DND-41 (cell line): ENCODE measurements at regions not wholly inside any gene's neighbourhood (a gene's known extent, or its start where the extent isn't known, plus 50 kb on each side); places are given as distances from the start of the nearest gene placed in this dataset.

Experiments used
- ATAC-seq: fragments of 200-7000 bp; cut with Tn5 transposase; 3 replicates; pipeline ENCODE4 v1.9.1; 2021; ENCODE audit warnings: low read depth; ENCODE audit not compliant: insufficient read depth
- DNase-seq: peaks from one replicate; pipeline ENCODE4 v3.0.0-alpha.2; 2020
- H2AFZ ChIP-seq: 2 replicates; pipeline ENCODE4 v1.6.0; 2012; ENCODE audit warnings: low read depth, low read length
- H3K27ac ChIP-seq: 2 replicates; pipeline ENCODE4 v1.5.1; 2012; ENCODE audit warnings: low read length, inconsistent platforms
- H3K27me3 ChIP-seq: fragments of 200-600 bp; sonication (generic); 2 replicates; pipeline ENCODE4 v1.6.0; 2012; ENCODE audit warnings: low read length, mild to moderate bottlenecking, inconsistent platforms; ENCODE audit not compliant: insufficient read depth, poor library complexity
- H3K36me3 ChIP-seq: 2 replicates; pipeline ENCODE4 v1.5.1; 2012; ENCODE audit warnings: low read length, inconsistent platforms; ENCODE audit not compliant: insufficient read depth
- H3K4me1 ChIP-seq: 2 replicates; pipeline ENCODE4 v1.5.1; 2012; ENCODE audit warnings: mild to moderate bottlenecking, low read length; ENCODE audit not compliant: insufficient read depth
- H3K4me2 ChIP-seq: 2 replicates; pipeline ENCODE4 v1.6.0; 2012; ENCODE audit warnings: mild to moderate bottlenecking, moderate library complexity, low read length, inconsistent platforms; ENCODE audit not compliant: insufficient read depth
- H3K4me3 ChIP-seq, 2 experiments: fragments of 200-600 bp in 1 of 2; shearing (Covaris generic) in 1 of 2; 2 replicates each; pipeline ENCODE4 v1.5.1; 2012 to 2016; ENCODE audit warnings: inconsistent platforms in 2 of 2, low read length in 2 of 2, mild to moderate bottlenecking in 2 of 2, low read depth in 1 of 2, moderate library complexity in 1 of 2
- H3K79me2 ChIP-seq: 2 replicates; pipeline ENCODE4 v1.6.0; 2012; ENCODE audit warnings: low read length, inconsistent platforms; ENCODE audit not compliant: insufficient read depth
- H3K9ac ChIP-seq: 2 replicates; pipeline ENCODE4 v1.6.0; 2012; ENCODE audit warnings: low read depth, mild to moderate bottlenecking, inconsistent platforms, low read length, moderate library complexity
- H3K9me3 ChIP-seq: 2 replicates; pipeline ENCODE4 v1.5.1; 2012; ENCODE audit warnings: low read length, moderate library complexity, mild to moderate bottlenecking, inconsistent platforms; ENCODE audit not compliant: insufficient read depth, severe bottlenecking
- H4K20me1 ChIP-seq: 2 replicates; pipeline ENCODE4 v1.6.0; 2012; ENCODE audit warnings: low read length; ENCODE audit not compliant: insufficient read depth
- EZH2 ChIP-seq: IDR thresholded peaks from 3 replicates; pipeline ENCODE4 v1.6.1; 2012; ENCODE audit warnings: borderline replicate concordance, low read depth, mild to moderate bottlenecking, moderate library complexity, low read length, inconsistent platforms; ENCODE audit not compliant: severe bottlenecking
- TF ChIP-seq, protein P1 (sequence below): IDR thresholded peaks from 2 replicates; pipeline ENCODE4 v1.5.1; 2012; ENCODE audit warnings: borderline replicate concordance, low read length, moderate library complexity, mild to moderate bottlenecking; ENCODE audit not compliant: poor library complexity, severe bottlenecking; ENCODE audit errors: extremely low read depth

- Histone ChIP-seq H3K9me3 (no peaks in the 10 kb centered on the region), H3K4me3 (no peak overlapping the region), H2AFZ (no peak overlapping the region), H3K4me2 (no peak overlapping the region), H3K9ac (no peak overlapping the region), H3K4me1 (no peaks in the 10 kb centered on the region), H3K27ac (no peak overlapping the region), H3K79me2 (no peaks in the 10 kb centered on the region), H3K27me3 (no peaks in the 10 kb centered on the region), H3K36me3 (no peaks in the 10 kb centered on the region), H4K20me1 (no peaks in the 10 kb centered on the region)
- TF ChIP-seq, protein P1, sequence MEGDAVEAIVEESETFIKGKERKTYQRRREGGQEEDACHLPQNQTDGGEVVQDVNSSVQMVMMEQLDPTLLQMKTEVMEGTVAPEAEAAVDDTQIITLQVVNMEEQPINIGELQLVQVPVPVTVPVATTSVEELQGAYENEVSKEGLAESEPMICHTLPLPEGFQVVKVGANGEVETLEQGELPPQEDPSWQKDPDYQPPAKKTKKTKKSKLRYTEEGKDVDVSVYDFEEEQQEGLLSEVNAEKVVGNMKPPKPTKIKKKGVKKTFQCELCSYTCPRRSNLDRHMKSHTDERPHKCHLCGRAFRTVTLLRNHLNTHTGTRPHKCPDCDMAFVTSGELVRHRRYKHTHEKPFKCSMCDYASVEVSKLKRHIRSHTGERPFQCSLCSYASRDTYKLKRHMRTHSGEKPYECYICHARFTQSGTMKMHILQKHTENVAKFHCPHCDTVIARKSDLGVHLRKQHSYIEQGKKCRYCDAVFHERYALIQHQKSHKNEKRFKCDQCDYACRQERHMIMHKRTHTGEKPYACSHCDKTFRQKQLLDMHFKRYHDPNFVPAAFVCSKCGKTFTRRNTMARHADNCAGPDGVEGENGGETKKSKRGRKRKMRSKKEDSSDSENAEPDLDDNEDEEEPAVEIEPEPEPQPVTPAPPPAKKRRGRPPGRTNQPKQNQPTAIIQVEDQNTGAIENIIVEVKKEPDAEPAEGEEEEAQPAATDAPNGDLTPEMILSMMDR: no peak
- no peak for TF ChIP-seq EZH2
- no peak for DNase-seq
- no peak for ATAC-seq
These were observed 248.0 kb downstream of the MYCN start for GRCh38 chr2:16188261-16188890.

DNA sequence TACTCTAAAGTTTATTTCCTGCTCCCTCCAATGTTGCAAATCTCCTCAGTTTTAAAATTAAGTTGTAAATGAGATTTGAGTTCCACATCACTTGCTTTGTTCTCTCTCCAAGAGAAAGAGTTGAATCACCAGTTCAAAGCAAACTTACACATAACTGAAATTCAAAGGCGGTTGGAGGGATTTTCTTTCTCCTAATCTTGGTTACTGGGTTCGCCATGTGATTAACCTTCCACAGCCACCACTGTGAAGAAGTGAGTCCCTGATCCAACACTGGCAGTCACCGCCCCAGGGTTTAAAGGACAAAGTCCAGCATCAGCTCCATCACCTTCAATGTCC is 247.1 kb downstream of the MYCN start:
- no peak overlapping the region for H3K9ac ChIP-seq
- H3K27ac ChIP-seq: no peak overlapping the region
- no peak overlapping the region for H3K4me3 ChIP-seq
- no peaks in the 10 kb centered on the region for H4K20me1 ChIP-seq
- DNase-seq (no peak), ATAC-seq (no peak)
- no peak overlapping the region for H2AFZ ChIP-seq
- no peaks in the 10 kb centered on the region for H3K79me2 ChIP-seq
- H3K9me3 ChIP-seq: no peaks in the 10 kb centered on the region
- H3K27me3 ChIP-seq: no peaks in the 10 kb centered on the region
- H3K4me2 ChIP-seq: no peak overlapping the region
- TF ChIP-seq EZH2: no peak
- TF ChIP-seq, protein P1: no peak
- H3K36me3 ChIP-seq: no peaks in the 10 kb centered on the region
- H3K4me1 ChIP-seq: no peaks in the 10 kb centered on the region

- H2AFZ ChIP-seq: no peak overlapping the region
- H3K27ac ChIP-seq: no peak overlapping the region
- ATAC-seq (no peak), DNase-seq (no peak)
- no peaks in the 10 kb centered on the region for H3K4me1 ChIP-seq
- H4K20me1 ChIP-seq: no peaks in the 10 kb centered on the region
- no peak overlapping the region for H3K4me3 ChIP-seq
- H3K4me2 ChIP-seq: no peak overlapping the region
- H3K36me3 ChIP-seq: no peaks in the 10 kb centered on the region
- no peaks in the 10 kb centered on the region for H3K27me3 ChIP-seq
- no peak overlapping the region for H3K9ac ChIP-seq
- TF ChIP-seq EZH2: no peak
- TF ChIP-seq, protein P1: no peak
- H3K79me2 ChIP-seq: no peaks in the 10 kb centered on the region
- no peaks in the 10 kb centered on the region for H3K9me3 ChIP-seq
These were observed 246.5 kb downstream of the MYCN start for GRCh38 chr2:16186661-16187481.
